GM21390 (cell line): ENCODE measurements at regions not wholly inside any gene's neighbourhood (a gene's known extent, or its start where the extent isn't known, plus 50 kb on each side); places are given as distances from the start of the nearest gene placed in this dataset.

Experiments used
- ATAC-seq: cut with Tn5 transposase; IDR thresholded peaks from one replicate; pipeline ENCODE4 v1.9.1; 2021; ENCODE audit not compliant: unreplicated experiment

GRCh38 chr5:114678778-114679177, 316.9 kb downstream of the KCNN2 start:
- ATAC-seq, result no peak

- ATAC-seq, result no peak
These were observed 303.7 kb downstream of the KCNN2 start for GRCh38 chr5:114665551-114665950.

- ATAC-seq, result no peak
These were observed 298.9 kb downstream of the KCNN2 start for GRCh38 chr5:114660791-114661190.

GRCh38 chr5:114658194-114658593, 296.3 kb downstream of the KCNN2 start:
- ATAC-seq, result no peak

- ATAC-seq, result no peak
These were observed 295.7 kb downstream of the KCNN2 start for GRCh38 chr5:114657342-114658130.

- ATAC-seq, result no peak
These were observed 288.0 kb downstream of the KCNN2 start for GRCh38 chr5:114649878-114650277.

- no peak for ATAC-seq
These were observed 287.1 kb downstream of the KCNN2 start for GRCh38 chr5:114648940-114649339.

GRCh38 chr5:114644576-114644975, 282.7 kb downstream of the KCNN2 start:
- ATAC-seq, result no peak

- no peak for ATAC-seq
These were observed 274.4 kb downstream of the KCNN2 start for GRCh38 chr5:114636271-114636670.

- ATAC-seq, result no peak
These were observed 273.4 kb downstream of the KCNN2 start for GRCh38 chr5:114634967-114635901.

- ATAC-seq, result no peak
These were observed 272.6 kb downstream of the KCNN2 start for GRCh38 chr5:114634517-114634916.

GRCh38 chr5:114612406-114612805, 250.5 kb downstream of the KCNN2 start:
- no peak for ATAC-seq

- ATAC-seq, result no peak
These were observed 219.3 kb downstream of the KCNN2 start for GRCh38 chr5:114581136-114581535.

- no peak for ATAC-seq
These were observed 204.0 kb downstream of the KCNN2 start for GRCh38 chr5:114565871-114566270.

GRCh38 chr5:114565139-114565538, 203.3 kb downstream of the KCNN2 start:
- no peak for ATAC-seq

GRCh38 chr5:114561415-114561814, 199.5 kb downstream of the KCNN2 start:
- no peak for ATAC-seq
